ENCODE measurements at regions not wholly inside any gene's neighbourhood (a gene's known extent, or its start where the extent isn't known, plus 50 kb on each side); places are given as distances from the start of the nearest gene placed in this dataset.
"Not testable (repeated sequence)": the region's sequence is repeated elsewhere in the genome, so short reads cannot be mapped to it uniquely, and the experiment has no call there.

DNA sequence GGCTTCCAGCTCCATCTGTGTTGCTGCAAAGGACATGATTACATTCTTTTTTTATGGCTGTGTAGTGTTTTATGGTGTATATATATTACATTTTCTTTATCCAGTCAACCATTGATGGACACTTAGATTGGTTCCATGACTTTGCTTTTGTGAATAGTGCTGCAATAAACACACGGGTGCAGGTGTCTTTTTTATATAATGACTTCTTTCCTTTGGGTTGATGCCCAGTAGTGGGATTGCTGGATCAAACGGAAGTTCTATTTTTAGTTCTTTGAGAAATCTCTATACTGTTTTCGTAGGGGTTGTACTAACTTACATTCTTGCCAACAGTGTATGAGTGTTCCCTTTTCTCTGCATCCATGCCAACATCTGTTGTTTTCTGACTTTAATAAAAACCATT lies 189.7 kb downstream of the ACTR3B start:
- no peak for DNase-seq (ENCODE audit: low read depth, low spot score)

DNA sequence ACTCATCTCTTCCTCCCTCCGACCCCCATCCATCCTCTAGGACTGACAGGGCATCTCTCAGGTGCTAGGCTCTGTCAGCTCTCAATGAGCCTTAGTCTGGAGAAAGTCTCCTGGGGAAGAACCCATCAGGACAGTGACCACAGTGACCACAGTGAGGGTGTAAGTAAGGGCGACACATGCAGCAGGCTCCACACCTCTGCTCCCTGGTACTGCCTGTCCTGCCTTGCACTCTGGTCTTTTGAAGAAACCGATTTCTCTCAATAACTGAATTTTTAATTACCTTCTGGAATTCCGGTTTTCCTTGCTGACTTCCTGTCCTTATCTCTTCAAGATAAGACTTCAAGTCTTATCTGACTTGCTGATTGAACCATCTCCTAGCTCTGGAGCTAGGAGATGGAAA lies 190.2 kb downstream of the ACTR3B start:
- DNase-seq (ENCODE audit: low read depth, low spot score) = no peak

DNA sequence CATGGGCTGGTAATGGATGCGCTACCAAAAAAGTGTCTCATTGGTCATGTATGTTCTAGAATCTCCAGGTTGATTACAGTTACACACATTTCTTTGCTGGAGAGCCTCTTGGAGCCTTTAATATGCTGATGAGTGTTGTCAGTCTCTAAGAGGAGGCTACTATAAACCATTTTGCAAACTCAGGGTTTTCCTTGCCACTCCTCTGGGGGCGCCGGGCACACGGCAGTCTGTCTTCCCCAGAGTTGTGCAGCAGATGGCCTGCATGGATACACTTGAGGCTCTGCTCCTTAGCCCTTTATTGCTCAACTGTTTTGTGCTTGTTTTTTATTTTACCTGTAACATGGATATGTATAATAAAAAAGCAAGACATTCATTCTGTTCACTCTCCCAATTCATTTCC lies 196.5 kb downstream of the ACTR3B start:
- no peak for DNase-seq (ENCODE audit: low read depth, low spot score)

DNA sequence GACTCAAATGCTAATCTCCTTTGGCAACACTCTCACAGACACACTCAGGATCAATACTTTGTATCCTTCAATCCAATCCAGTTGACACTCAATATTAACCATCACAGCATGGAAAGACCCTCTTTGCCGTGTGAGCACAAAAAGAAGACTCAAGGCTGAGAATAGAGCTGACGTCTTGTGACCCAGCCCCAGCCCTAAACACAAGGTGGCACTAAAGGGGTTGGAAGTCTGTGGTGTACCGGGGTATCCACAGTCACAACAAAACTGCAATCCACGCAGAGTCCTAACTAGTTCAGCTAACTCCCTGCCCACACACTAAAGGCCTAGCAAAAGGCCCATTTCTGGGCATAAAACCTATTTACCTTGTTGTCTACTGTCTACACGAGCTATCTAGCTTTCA lies 200.1 kb downstream of the ACTR3B start:
- peak; percentile 21 for DNase-seq (ENCODE audit: low read depth, low spot score)

DNA sequence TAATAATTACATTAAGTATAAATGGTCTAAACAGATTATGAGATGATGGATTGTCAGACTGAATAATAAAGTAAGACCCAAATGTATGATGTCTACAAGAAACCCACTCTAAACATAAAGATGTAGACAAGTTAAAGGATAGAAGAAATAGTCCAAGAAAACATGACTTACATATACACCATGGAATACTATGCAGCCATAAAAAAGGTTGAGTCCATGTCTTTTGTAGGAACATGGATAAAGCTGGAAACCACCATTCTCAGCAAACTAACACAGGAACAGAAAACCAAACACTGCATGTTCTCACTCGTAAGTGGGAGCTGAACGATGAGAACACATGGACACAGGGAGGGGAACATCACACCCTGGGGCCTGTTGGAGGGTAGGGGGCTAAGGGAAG lies 202.2 kb downstream of the ACTR3B start:
- DNase-seq (ENCODE audit: low read depth, low spot score) = not testable (repeated sequence)

DNA sequence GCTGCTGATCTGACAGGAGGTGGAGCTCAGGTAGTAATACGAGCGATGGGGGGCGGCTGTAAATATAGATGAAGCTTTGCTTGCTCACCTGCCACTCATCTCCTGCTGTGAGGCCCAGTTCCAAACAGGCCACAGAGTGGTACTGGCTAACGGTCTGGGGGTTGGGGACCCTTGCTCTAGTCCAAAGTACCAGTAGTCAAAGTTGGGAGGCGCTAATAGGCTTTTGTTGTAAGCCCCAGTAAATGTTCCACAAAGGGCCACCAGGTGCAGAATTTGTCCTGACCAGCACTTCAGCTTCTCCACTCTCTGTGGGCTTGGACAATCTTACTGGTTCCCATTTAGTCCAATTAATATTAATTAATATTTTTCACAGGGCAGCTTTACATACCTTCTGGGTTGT lies 206.6 kb downstream of the ACTR3B start:
- DNase-seq (ENCODE audit: low read depth, low spot score) = no peak

DNA sequence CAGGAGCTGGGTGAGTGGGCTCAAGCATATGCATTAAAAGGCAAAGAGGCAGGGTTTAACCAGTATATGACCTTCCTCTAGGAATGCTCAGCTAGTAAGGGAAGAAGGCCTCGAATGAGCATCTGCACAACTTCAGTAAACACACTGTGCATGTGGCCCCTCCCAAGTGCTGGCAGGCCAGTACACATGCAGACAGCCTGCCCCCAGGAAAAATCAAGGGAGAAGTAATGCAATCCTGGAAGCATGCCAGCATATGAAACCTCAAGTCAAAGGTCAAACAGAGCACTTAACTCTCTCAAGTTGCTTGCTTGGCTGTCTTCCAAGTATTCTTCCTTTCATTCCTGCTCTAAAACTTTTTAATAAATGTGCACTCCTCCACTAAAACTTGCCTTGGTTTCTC lies 208.4 kb downstream of the ACTR3B start:
- DNase-seq (ENCODE audit: low read depth, low spot score) = no peak

DNA sequence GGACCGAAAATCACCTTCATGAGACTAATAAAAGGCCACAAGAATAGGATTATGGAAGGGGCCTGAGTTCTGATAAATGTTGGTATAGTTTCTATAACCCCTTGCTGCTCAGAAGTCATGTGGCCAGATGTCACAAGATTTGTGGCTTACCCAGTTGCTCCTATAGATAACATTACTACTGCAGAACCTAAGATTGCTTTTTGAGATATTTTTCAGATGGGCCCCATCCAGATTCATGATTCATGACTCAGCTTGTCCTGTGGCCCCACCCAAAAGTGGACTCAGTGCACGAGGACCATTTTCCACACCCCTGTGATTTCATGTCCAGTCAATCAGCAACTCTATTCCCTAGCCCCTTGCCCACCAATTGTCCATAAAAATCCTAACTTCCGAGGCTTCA lies 209.0 kb downstream of the ACTR3B start:
- no peak for DNase-seq (ENCODE audit: low read depth, low spot score)

DNA sequence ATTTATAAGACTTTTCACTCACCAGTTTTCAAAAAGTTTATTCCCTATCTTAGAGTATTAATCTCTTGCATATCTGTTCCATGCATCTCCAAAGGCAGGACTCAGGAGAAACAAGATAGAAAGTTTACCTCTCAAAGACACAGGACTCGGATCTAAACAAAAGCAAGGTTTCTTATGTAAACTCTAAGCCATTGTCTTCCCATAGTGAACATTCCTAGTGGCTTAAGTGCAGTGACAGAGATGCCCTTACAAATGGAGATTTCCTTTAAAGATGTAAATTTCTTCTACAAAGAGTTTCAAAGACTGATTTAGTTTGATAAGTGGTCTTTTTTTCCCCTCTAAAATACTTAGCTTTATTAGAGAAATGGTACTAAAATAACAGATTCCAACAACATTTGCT lies 209.8 kb downstream of the ACTR3B start:
- peak; percentile 16 for DNase-seq (ENCODE audit: low read depth, low spot score)

DNA sequence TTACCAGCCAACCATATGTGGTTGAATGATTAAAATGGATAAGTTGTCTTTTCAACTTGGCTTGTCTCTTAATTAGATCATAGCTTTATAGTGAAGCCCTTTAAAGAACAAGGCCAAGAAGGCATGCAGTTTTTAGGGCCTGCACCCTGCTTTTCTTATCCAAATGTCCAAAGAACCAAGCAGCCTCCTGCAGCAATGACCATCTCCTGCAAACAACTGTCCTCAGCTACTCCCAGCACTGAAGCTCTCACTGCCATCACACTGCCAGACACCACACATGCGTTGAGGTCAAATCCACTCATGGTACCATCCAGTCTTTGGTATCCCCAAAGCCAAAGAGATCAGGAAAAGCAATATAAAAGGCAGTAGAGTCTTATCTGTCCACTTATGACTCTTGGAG lies 210.3 kb downstream of the ACTR3B start:
- no peak for DNase-seq (ENCODE audit: low read depth, low spot score)

DNA sequence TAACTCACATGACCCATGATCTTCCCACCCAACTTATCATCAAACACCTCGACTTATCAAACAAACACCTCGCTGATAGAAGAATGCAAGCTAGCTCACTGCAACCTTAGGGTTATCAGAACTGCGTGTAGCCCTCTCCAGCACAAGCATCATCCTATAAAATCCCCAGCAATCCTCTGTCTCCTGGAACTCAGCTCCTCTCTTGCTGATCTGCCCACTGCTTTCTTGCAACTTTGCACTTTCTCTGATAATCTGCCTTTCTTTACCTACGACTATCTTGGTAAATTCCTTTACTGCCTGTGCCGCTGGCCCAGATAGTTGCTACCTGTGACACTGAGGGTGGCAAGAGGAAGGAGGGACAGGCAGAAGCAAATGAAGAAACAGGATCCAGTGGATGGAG lies 210.9 kb downstream of the ACTR3B start:
- no peak for DNase-seq (ENCODE audit: low read depth, low spot score)

DNA sequence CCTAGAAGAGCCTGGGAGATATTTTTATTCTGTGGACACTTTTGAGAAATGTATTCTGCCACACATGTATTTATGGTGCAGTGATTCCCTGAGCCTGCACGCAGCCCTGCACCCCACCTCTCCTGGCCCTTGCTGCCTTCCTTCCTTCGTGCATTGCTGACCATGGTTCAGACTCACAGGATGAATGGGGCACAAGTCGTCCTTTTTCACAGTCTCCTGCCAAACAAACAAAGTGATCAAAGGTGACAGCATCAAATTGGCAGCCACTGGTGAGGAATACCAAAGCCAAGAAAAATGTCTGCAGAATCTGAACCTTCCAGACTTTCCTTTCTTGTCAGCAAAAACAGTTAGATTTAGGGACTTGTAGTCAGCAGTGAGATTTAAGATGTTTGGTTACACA lies 215.0 kb downstream of the ACTR3B start:
- no peak for DNase-seq (ENCODE audit: low read depth, low spot score)

DNA sequence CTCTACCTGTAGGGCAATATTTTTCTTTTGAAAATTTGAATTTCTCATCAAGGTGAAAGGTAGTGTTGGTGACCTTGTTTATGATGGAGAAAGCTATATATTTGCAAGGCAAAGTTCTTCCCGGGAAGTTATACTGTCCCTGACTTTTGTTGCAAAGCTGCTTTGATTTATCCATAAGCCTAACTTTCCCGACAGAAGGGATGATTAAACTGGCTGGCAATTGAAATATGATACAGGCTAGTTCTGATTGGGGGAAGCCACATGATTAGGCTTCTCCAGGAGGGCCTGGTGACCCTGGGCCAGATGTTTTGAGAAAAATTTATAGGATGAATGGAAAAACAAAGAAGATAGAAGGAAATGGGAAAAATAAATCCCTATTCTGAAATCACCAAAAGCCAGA lies 215.5 kb downstream of the ACTR3B start:
- no peak for DNase-seq (ENCODE audit: low read depth, low spot score)

DNA sequence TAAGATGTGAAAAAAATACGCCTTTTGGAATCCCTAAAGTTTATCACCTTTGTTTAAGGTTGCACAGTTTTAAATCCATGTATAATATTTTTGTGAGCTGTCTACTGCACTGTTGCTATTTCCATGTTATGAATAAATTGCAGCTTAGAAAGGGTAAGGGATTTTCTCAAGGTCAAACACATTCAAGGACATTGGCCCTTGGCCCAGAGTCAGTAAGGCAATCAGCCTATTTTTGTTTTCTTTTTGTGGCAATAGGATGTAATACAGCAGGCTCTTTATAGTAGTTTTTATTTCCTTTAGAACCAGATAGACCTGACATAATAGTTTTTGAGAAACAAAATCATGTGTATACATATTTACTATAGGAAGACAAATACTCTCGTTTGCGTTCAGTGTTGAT lies 219.8 kb downstream of the ACTR3B start:
- no peak for DNase-seq (ENCODE audit: low read depth, low spot score)

DNA sequence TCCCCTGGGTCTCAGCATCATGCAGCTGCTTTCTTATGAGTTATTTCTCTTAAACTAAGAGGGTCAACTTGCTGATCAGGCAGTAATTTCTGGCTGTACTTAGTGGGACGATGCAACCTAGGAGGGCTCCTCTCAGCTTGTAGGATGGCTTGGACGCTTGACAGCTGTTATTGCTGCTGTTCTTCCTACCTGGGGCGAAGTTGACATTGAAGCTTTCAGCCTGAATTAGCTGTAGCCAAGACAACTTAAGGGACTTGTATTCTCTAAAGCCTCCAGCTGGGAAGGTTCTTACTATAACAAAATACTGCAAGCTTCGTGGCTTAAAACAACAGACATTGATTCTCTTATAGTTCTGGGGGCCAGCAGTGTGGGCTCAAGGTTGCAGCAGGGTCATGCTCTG lies 224.9 kb downstream of the ACTR3B start:
- no peak for DNase-seq (ENCODE audit: low read depth, low spot score)

DNA sequence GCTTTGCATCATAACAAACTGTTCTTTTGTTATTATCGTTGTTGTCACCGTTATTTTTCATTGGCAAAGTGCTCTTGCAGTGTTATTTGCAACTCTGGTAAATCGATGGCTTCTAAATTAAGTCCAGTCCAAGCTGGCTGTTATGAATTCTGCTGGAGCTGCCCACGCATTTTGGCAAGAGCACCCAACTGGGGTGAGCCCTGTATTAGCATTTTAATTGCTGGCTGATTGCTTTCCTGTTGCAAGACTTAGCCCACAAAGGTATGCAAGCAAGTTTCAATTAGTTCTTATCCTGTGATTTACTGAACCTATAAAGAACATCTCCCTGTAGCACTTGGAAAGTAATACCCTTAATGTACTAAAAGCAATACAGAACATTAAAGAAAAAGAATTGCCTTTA lies 226.8 kb downstream of the ACTR3B start:
- no peak for DNase-seq (ENCODE audit: low read depth, low spot score)

DNA sequence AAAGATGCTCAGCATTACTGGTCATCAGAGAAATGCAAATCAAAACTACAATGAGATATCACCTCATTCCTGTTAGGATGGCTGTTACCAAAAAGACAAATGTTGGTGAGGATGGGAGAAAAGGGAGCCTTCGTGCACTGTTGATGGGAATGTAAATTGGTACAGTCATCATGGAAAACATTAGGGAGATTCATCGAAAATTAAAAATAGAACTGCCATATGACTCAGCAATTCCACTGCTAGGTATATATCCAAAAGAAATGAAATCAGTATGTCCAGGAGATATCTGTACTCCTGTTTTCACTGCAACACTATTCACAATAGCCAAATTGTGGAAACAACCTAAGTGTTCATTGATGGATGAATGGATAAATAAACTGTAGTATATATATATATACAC lies 228.1 kb downstream of the ACTR3B start:
- no peak for DNase-seq (ENCODE audit: low read depth, low spot score)

DNA sequence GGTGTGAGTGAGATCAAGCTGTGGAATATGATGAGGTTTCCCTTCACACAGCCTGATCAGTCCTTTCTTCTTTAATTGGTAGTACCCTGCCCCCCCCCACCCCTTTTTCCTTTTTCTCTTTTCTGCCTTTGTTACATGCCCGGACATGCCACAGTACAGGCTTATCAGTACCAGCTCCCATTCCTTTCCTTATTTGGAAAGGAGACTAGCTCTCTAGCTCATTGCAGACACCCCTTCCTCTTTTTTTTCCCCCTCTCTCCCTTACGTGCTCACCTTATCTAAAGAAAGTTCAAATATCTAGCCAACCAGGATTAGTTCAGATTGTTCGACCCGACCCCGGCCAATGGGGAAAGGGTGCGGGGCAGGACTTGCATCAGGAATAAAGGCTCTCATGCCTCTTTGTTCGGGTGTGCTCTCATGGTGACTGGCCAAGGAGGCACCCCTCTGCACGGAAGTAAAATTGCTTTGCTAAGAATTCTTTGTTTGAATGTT lies 230.4 kb downstream of the ACTR3B start:
- peak; percentile 71 for DNase-seq (ENCODE audit: low read depth, low spot score)

DNA sequence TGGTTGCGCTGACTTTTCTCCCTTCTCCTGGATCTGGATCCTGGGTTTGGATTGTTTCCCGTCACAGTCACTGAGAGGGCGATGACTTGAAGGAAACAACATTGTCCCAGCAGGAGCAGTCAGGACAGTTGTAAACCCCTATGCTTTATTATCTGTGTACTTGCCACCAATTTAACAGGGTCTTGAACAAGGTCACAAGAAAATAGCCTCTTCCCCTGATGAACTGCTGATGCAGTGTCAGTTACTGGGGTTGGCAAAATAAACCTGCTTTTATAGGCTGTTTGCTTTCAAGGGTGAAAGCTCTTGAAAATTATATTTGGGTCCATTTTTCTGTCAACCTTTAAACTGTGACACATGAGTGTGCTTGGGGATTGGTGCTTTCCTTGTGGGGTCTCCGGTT lies 238.9 kb downstream of the ACTR3B start:
- no peak for DNase-seq (ENCODE audit: low read depth, low spot score)

DNA sequence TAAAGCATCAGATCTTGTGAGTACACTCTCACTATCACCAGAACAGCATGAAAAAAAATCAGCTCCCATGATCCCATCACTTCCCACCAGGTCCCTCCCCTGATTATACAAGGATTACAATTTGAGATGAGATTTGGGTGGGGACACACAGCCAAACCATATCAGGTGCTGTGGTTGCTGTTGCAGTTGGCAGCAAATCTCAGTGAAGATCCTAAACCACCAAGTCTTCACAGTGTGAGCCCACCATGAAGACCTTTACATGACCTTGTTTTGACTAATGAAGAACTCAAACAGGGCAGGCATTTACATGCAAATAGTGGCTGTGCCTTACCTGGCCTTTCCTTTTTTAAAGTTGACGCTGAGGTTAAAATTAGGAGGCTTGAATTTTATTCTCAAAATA lies 242.6 kb downstream of the ACTR3B start:
- DNase-seq (ENCODE audit: low read depth, low spot score) = no peak

DNA sequence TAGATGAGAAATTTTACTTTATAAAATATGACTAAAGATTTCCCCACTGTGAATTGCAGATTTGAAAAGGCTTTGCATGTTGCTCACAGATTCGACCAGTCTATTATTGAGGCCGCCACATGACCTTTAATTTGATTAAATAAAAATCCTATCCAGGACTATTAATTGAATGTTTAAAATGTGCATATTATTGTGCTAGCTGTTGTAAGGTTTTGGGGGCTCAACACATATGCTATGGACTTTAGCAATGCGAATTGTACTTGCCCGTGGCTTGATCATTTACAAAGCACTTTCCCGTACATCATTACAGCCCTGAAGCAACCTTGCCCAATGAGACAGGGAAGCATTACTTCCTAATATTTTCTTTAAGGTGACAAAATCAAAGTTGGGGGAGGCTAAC lies 243.0 kb downstream of the ACTR3B start:
- no peak for DNase-seq (ENCODE audit: low read depth, low spot score)

DNA sequence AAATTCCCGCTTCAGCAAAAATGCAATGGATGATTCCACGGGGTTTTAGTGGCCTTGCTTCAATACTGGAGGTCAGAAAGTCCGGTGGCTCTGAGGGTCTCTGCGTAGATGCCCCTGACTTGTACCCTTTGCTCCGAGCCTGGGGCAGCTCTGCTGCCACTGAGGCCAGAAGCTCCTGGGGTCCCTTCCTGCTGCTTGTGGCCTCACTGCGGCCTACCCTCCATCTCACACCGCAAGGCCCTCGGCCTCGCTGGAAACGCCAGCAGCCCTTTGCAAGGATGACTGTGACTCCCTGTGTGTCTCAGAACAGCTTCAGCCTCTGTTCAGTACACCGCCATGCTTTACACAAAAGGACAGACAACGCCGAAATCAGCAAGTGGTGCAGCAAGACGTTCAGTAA lies 244.8 kb downstream of the ACTR3B start:
- DNase-seq (ENCODE audit: low read depth, low spot score) = no peak

DNA sequence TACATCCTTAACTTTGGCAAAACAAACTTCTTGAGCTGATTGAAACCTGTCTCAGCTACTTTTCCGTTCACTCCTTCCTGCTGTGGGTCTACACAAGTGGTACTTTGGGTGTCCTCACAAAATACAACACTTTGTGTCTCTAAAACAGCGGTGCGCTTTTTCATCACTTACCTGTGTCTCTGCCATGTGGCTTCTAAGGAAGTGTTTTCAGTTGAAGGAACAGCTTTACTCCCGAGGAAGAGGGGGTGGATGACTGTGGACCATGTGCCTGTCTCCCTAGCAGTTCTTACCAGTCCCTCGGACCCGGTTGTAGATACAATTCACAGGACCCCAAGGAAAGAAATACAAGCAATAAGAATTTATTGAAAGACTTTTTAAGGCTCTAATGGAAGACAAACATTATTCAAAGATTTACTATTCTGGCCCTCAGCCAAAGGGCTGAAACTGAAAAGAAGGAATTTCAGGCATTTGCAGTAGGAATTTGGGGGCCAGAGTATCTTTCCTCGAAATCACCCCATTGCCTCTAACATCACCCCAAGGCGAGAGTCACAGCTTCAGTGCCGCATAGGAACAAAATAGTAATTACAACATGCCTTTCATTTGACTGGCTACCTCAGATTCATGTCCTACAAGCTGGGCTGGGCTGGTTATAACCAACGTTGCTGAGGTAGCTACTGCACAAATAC lies 246.3 kb downstream of the ACTR3B start:
- no peak for DNase-seq (ENCODE audit: low read depth, low spot score)

DNA sequence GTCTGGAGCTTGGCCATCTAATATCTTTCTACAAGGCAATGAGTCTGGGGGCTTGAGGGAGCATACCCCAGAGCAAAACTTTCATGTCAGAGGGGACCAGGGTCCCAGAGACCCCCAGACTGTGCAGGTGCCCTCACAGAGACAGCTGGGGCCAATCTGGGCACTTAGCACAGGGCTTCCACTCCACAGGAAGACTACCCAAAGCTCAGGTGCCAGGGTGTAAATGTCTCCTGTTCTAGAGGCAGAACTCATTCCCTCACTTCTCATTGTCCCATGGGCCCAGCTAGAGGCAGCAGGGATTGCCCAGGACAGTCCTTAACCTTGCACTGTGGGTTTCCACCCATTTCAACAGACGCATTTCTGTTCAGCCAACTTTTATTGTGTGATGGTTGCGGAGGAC lies 246.9 kb downstream of the ACTR3B start:
- no peak for DNase-seq (ENCODE audit: low read depth, low spot score)
